SK-N-SH (cell line): ENCODE measurements at regions not wholly inside any gene's neighbourhood (a gene's known extent, or its start where the extent isn't known, plus 50 kb on each side); places are given as distances from the start of the nearest gene placed in this dataset.

Experiments used
- CTCF ChIA-PET: fragments of 300-600, 350-600 bp; formaldehyde crosslinking; extraction: SDS; loops from one replicate; lab custom pipeline; 2021; lab: Yijun Ruan, JAX
- POLR2A ChIA-PET: fragments of 350-600 bp; sonication (Branson Sonifier 250); formaldehyde crosslinking; extraction: SDS; loops from one replicate; lab custom pipeline; 2020; ENCODE audit warnings: antibody characterized with exemption, inconsistent platforms; lab: Yijun Ruan, JAX
- DNase-seq: peaks from one replicate; pipeline ENCODE4 v3.0.0; 2012
- H2AFZ ChIP-seq: fragments of 200-600 bp; sonication (generic); 2 replicates; pipeline ENCODE4 v1.8.1; 2016; ENCODE audit warnings: antibody characterized with exemption, mild to moderate bottlenecking, low read depth
- H3F3A ChIP-seq: fragments of 200-600 bp; sonication (generic); replicated peaks from 2 replicates; pipeline ENCODE3; 2016; ENCODE audit warnings: antibody characterized with exemption, mild to moderate bottlenecking; ENCODE audit not compliant: insufficient read depth
- H3K27ac ChIP-seq, 2 experiments: fragments of 200-500 bp in 1 of 2; fragments of 200-600 bp in 1 of 2; sonication (Bioruptor generic) in 1 of 2; sonication (generic), shearing (Covaris generic) in 1 of 2; 2 replicates each; pipeline versions ENCODE4 v1.5.1 to v1.6.1; 2014 to 2016; ENCODE audit warnings: low read depth in 2 of 2, inconsistent platforms in 1 of 2, low read length in 1 of 2, mild to moderate bottlenecking in 1 of 2, mixed read lengths in 1 of 2
- H3K27me3 ChIP-seq: fragments of 200-600 bp; sonication (generic), shearing (Covaris generic); 2 replicates; pipeline ENCODE4 v1.6.1; 2016; ENCODE audit warnings: mixed run types; ENCODE audit not compliant: insufficient read depth
- H3K36me3 ChIP-seq, 2 experiments: fragments of 200-500 bp in 1 of 2; fragments of 200-600 bp in 1 of 2; sonication (Bioruptor generic) in 1 of 2; sonication (generic) in 1 of 2; replicated peaks in 1 of 2; 2 replicates each; pipeline versions ENCODE3 to v1.5.1; 2014 to 2016; ENCODE audit warnings: low read length in 1 of 2, mild to moderate bottlenecking in 1 of 2; ENCODE audit not compliant: insufficient read depth in 2 of 2, control insufficient read depth in 1 of 2
- H3K4me1 ChIP-seq, 2 experiments: fragments of 200-500 bp in 1 of 2; fragments of 200-600 bp in 1 of 2; sonication (Bioruptor generic) in 1 of 2; sonication (generic), shearing (Covaris generic) in 1 of 2; 2 replicates each; pipeline versions ENCODE4 v1.5.1 to v1.6.1; 2014 to 2016; ENCODE audit warnings: low read depth in 1 of 2, low read length in 1 of 2, mixed run types in 1 of 2; ENCODE audit not compliant: insufficient read depth in 2 of 2, control insufficient read depth in 1 of 2
- H3K4me2 ChIP-seq: fragments of 200-600 bp; sonication (generic), shearing (Covaris generic); 2 replicates; pipeline ENCODE4 v1.6.1; 2017; ENCODE audit warnings: mixed run types
- H3K4me3 ChIP-seq, 2 experiments: fragments of 200-500 bp in 1 of 2; fragments of 200-600 bp in 1 of 2; sonication (Bioruptor generic) in 1 of 2; sonication (generic), shearing (Covaris generic) in 1 of 2; 2 replicates each; pipeline versions ENCODE4 v1.5.1 to v1.8.1; 2014 to 2016; ENCODE audit warnings: low read depth in 2 of 2, inconsistent platforms in 1 of 2, low read length in 1 of 2, mild to moderate bottlenecking in 1 of 2, mixed read lengths in 1 of 2, moderate library complexity in 1 of 2
- H3K79me2 ChIP-seq: fragments of 200-600 bp; sonication (generic); 2 replicates; pipeline ENCODE4 v1.8.1; 2017; ENCODE audit warnings: mild to moderate bottlenecking; ENCODE audit not compliant: insufficient read depth
- H3K9ac ChIP-seq: fragments of 200-600 bp; sonication (generic); 2 replicates; pipeline ENCODE4 v1.6.1; 2017; ENCODE audit warnings: mixed run types
- H3K9me2 ChIP-seq: fragments of 200-600 bp; sonication (generic); 2 replicates; pipeline ENCODE4 v1.6.1; 2017; ENCODE audit warnings: mixed run types
- H3K9me3 ChIP-seq: fragments of 200-600 bp; sonication (generic); 2 replicates; pipeline ENCODE4 v1.6.1; 2017; ENCODE audit warnings: mixed run types, mild to moderate bottlenecking, moderate library complexity
- H4K20me1 ChIP-seq: fragments of 200-600 bp; sonication (generic); 2 replicates; pipeline ENCODE4 v1.6.1; 2017; ENCODE audit warnings: mild to moderate bottlenecking, mixed run types; ENCODE audit not compliant: insufficient read depth
- CHD2 ChIP-seq: fragments of 150-350 bp; IDR thresholded peaks from 2 replicates; pipeline ENCODE4 v1.6.1; 2018; ENCODE audit warnings: low read length; ENCODE audit not compliant: partially characterized antibody
- ELF1 ChIP-seq: IDR thresholded peaks from 2 replicates; pipeline ENCODE4 v1.4.0; 2012
- FOXJ3 ChIP-seq: sonication (generic); formaldehyde crosslinking; IDR thresholded peaks from 2 replicates; pipeline ENCODE4 v1.5.1; 2020; ENCODE audit warnings: mild to moderate bottlenecking, missing genetic modification reagents
- GABPA ChIP-seq: IDR thresholded peaks from 2 replicates; pipeline ENCODE4 v1.4.0; 2012; ENCODE audit warnings: low read depth, mild to moderate bottlenecking
- GATA2 ChIP-seq: sonication (generic); formaldehyde crosslinking; IDR thresholded peaks from 2 replicates; pipeline ENCODE4 v1.5.0; 2020; ENCODE audit warnings: mild to moderate bottlenecking, missing genetic modification reagents
- MXI1 ChIP-seq: IDR thresholded peaks from 2 replicates; pipeline ENCODE4 v1.6.1; 2012; ENCODE audit warnings: mild to moderate bottlenecking, low read depth, low read length, improper control_type of control experiment
- POLR2AphosphoS5 ChIP-seq: IDR thresholded peaks from 2 replicates; pipeline ENCODE4 v1.6.1; 2012; ENCODE audit warnings: low read depth, low read length
- RAD21 ChIP-seq: IDR thresholded peaks from 2 replicates; pipeline ENCODE4 v1.6.1; 2012; ENCODE audit warnings: mild to moderate bottlenecking, low read length
- RCOR1 ChIP-seq: fragments of 150-350 bp; IDR thresholded peaks from 2 replicates; pipeline ENCODE4 v1.6.1; 2017; ENCODE audit warnings: antibody characterized with exemption, low read length
- SMC3 ChIP-seq: IDR thresholded peaks from 2 replicates; pipeline ENCODE4 v1.6.1; 2012; ENCODE audit warnings: low read depth, low read length, improper control_type of control experiment
- WGBS: methylation state at CpG from one replicate; pipeline ENCODE4 v1.1.6; 2017; ENCODE audit warnings: low lambda C conversion rate; 5-methylcytosine and 5-hydroxymethylcytosine counted together
- TF ChIP-seq, protein P1 (sequence below): fragments of 150-350 bp; IDR thresholded peaks from 2 replicates; pipeline ENCODE4 v1.6.1; 2016; ENCODE audit warnings: mild to moderate bottlenecking, low read depth, low read length
- TF ChIP-seq, protein P2 (sequence below): fragments of 150-350 bp; IDR thresholded peaks from 2 replicates; pipeline ENCODE4 v1.6.1; 2017; ENCODE audit warnings: antibody characterized with exemption, low read length, low read depth, borderline replicate concordance
- TF ChIP-seq, protein P3 (sequence below): IDR thresholded peaks from 2 replicates; pipeline ENCODE4 v1.4.0; 2012; ENCODE audit warnings: low read depth, borderline replicate concordance
- TF ChIP-seq, protein P4 (sequence below): IDR thresholded peaks from 2 replicates; pipeline ENCODE4 v1.6.1; 2012; ENCODE audit warnings: mild to moderate bottlenecking, low read depth, low read length, moderate library complexity
- TF ChIP-seq, protein P5 (sequence below): IDR thresholded peaks from 2 replicates; pipeline ENCODE4 v1.4.0; 2012; ENCODE audit warnings: low read depth
- TF ChIP-seq, protein P6 (sequence below): IDR thresholded peaks from 2 replicates; pipeline ENCODE4; 2012

DNA sequence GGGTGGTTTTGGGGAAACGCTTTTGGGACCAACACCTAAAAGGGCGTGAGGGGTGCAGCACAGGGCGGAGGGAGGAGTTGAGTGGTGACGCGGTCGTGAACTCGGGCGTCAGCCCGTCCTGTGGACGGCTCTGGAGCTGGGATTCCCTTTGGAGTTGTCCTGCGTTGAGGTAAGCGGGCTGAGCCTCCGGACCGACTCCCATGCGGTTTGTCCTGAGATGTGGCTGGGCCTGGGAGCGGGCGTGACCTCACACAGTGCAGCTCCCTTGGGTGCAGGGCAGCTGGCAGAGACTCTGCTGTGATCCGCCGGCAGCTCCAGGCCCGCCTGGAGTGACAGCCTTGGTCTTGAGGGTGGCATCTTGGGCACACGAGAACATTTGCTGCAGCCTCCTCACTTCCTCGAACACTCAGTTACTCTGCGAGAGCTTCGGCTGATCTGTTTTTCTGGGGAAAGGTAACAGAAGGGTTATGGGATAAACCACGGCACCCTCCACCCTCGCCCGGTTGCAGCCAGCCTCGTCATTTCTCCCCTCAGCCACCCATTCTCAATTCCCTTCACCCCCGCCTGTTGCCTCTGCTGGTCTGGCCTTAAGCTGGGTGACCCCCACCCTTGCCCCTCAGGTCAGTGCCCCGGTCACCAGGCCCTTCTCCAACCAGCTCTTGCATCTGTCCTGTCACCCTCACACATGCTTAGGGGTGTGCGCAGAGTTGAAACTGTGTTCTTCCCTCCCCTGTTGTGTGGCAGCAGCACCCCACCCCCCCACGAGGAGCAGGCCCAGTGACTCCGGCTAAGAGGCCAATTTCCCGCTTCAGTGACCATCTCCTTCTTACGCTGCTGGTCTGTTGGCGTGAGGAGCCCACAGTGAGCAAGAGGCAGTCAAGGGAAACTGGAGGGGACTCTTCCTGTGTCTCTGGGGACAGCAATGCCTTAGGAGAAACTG, 94.2 kb upstream of the COL5A1 start:
- Histone ChIP-seq H4K20me1 (no peaks in the 10 kb centered on the region), H3K4me1 (peaks cover 5 to 28% of the 10 kb centered on the region in 2 experiments; a peak in 3 of 4 replicates), H2AFZ (no peak overlapping the region), H3K9ac (no peak overlapping the region), H3K36me3 (no peaks in the 10 kb centered on the region), H3K27me3 (no peaks in the 10 kb centered on the region), H3K79me2 (no peaks in the 10 kb centered on the region), H3K27ac (no peak overlapping the region), H3K4me2 (no peak overlapping the region), H3K9me3 (no peaks in the 10 kb centered on the region), H3K9me2 (no peaks in the 10 kb centered on the region), H3F3A (peaks cover 16% of the 10 kb centered on the region), H3K4me3 (no peak overlapping the region)
- 98% methylated on average over 28 of the region's 36 CpGs for WGBS
- ChIA-PET CTCF (interaction anchor here (0.6 to 1.6 kb wide), 3 partner anchors 10 to 377 kb away, joined by 3 to 4 read pairs (median 3); no protein-coding TSS in a partner anchor), POLR2A (interaction anchor here (0.5 kb wide), 1 partner anchor 1089 kb away, joined by 3 read pairs; no protein-coding TSS in a partner anchor)
- no peak for DNase-seq
- TF ChIP-seq MXI1: no peak
- TF ChIP-seq SMC3: no peak

DNA sequence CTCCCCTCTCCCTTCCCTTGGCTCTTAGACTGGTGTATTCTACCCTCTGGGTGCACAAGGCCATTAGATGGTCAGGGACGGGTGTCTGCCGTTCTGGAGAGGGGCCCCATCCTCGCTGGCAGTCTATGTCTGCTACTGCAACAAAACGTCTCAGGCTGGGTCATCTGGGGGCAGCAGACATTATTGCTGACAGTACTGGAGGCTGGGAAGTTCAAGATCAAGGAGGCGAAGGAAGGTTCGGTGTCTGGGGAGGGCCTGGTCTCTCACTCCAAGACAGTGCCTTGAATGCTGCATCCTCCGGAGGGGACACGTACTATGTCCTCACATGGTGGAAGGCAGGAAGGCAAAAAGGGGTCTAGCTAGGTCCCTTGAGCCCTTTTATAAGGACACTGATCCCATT, 93.4 kb upstream of the COL5A1 start:
- no peaks in the 10 kb centered on the region for H3K36me3 ChIP-seq
- no peak overlapping the region for H2AFZ ChIP-seq
- no peaks in the 10 kb centered on the region for H3K9me2 ChIP-seq
- CTCF ChIA-PET: interaction anchor here (0.6 to 1.6 kb wide), 2 partner anchors 9 to 30 kb away, joined by 3 to 4 read pairs; no protein-coding TSS in a partner anchor
- H3K9me3 ChIP-seq: no peaks in the 10 kb centered on the region
- H3K4me2 ChIP-seq: no peak overlapping the region
- no peak for TF ChIP-seq FOXJ3 (CRISPR knock-in tag)
- no peak for TF ChIP-seq GABPA
- TF ChIP-seq, protein P1, sequence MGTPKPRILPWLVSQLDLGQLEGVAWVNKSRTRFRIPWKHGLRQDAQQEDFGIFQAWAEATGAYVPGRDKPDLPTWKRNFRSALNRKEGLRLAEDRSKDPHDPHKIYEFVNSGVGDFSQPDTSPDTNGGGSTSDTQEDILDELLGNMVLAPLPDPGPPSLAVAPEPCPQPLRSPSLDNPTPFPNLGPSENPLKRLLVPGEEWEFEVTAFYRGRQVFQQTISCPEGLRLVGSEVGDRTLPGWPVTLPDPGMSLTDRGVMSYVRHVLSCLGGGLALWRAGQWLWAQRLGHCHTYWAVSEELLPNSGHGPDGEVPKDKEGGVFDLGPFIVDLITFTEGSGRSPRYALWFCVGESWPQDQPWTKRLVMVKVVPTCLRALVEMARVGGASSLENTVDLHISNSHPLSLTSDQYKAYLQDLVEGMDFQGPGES: no peak
- TF ChIP-seq, protein P2, sequence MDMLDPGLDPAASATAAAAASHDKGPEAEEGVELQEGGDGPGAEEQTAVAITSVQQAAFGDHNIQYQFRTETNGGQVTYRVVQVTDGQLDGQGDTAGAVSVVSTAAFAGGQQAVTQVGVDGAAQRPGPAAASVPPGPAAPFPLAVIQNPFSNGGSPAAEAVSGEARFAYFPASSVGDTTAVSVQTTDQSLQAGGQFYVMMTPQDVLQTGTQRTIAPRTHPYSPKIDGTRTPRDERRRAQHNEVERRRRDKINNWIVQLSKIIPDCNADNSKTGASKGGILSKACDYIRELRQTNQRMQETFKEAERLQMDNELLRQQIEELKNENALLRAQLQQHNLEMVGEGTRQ: no peak
- no peak for TF ChIP-seq GATA2
- TF ChIP-seq RCOR1: no peak
- TF ChIP-seq, protein P3, sequence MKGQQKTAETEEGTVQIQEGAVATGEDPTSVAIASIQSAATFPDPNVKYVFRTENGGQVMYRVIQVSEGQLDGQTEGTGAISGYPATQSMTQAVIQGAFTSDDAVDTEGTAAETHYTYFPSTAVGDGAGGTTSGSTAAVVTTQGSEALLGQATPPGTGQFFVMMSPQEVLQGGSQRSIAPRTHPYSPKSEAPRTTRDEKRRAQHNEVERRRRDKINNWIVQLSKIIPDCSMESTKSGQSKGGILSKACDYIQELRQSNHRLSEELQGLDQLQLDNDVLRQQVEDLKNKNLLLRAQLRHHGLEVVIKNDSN: no peak
- TF ChIP-seq, protein P4, sequence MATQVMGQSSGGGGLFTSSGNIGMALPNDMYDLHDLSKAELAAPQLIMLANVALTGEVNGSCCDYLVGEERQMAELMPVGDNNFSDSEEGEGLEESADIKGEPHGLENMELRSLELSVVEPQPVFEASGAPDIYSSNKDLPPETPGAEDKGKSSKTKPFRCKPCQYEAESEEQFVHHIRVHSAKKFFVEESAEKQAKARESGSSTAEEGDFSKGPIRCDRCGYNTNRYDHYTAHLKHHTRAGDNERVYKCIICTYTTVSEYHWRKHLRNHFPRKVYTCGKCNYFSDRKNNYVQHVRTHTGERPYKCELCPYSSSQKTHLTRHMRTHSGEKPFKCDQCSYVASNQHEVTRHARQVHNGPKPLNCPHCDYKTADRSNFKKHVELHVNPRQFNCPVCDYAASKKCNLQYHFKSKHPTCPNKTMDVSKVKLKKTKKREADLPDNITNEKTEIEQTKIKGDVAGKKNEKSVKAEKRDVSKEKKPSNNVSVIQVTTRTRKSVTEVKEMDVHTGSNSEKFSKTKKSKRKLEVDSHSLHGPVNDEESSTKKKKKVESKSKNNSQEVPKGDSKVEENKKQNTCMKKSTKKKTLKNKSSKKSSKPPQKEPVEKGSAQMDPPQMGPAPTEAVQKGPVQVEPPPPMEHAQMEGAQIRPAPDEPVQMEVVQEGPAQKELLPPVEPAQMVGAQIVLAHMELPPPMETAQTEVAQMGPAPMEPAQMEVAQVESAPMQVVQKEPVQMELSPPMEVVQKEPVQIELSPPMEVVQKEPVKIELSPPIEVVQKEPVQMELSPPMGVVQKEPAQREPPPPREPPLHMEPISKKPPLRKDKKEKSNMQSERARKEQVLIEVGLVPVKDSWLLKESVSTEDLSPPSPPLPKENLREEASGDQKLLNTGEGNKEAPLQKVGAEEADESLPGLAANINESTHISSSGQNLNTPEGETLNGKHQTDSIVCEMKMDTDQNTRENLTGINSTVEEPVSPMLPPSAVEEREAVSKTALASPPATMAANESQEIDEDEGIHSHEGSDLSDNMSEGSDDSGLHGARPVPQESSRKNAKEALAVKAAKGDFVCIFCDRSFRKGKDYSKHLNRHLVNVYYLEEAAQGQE: no peak
- TF ChIP-seq, protein P5, sequence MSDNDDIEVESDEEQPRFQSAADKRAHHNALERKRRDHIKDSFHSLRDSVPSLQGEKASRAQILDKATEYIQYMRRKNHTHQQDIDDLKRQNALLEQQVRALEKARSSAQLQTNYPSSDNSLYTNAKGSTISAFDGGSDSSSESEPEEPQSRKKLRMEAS: no peak
- TF ChIP-seq, protein P6, sequence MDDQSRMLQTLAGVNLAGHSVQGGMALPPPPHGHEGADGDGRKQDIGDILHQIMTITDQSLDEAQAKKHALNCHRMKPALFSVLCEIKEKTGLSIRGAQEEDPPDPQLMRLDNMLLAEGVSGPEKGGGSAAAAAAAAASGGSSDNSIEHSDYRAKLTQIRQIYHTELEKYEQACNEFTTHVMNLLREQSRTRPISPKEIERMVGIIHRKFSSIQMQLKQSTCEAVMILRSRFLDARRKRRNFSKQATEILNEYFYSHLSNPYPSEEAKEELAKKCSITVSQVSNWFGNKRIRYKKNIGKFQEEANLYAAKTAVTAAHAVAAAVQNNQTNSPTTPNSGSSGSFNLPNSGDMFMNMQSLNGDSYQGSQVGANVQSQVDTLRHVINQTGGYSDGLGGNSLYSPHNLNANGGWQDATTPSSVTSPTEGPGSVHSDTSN: no peak
- TF ChIP-seq POLR2AphosphoS5: no peak
- TF ChIP-seq CHD2: no peak
- no peak for TF ChIP-seq RAD21
- no peak for TF ChIP-seq SMC3
- no peak for TF ChIP-seq ELF1
- TF ChIP-seq, all 33 proteins: peak for 0
- WGBS: 92% methylated on average over 2 of the region's 8 CpGs
- Histone ChIP-seq H3K27me3 (no peaks in the 10 kb centered on the region), H3K27ac (no peak overlapping the region), H3K79me2 (no peaks in the 10 kb centered on the region), H3K4me1 (peaks cover 12 to 36% of the 10 kb centered on the region in 2 experiments; a peak in 3 of 4 replicates), H3F3A (peaks cover 20% of the 10 kb centered on the region), H3K9ac (no peak overlapping the region), H4K20me1 (no peaks in the 10 kb centered on the region), H3K4me3 (no peak overlapping the region)
- DNase-seq: no peak
- POLR2A ChIA-PET: no interaction called here
